Cardiac septum (tissue), 1 donor: ENCODE measurements at regions not wholly inside any gene's neighbourhood (a gene's known extent, or its start where the extent isn't known, plus 50 kb on each side); places are given as distances from the start of the nearest gene placed in this dataset.
"Not testable (repeated sequence)": the region's sequence is repeated elsewhere in the genome, so short reads cannot be mapped to it uniquely, and the experiment has no call there.

Experiments
- DNase-seq: peaks from one replicate; pipeline ENCODE4 v3.0.0-alpha.2; 2020; ENCODE audit warnings: low spot score
- intact Hi-C: fragments of 100-400 bp; cut with DNase I; formaldehyde crosslinking; loops from one replicate; pipeline ENCODE4 v1.14.0; 2022
- donor health status: DM: no; HTN: no; CAD: no.

- intact Hi-C loops, result no loop called here
- DNase-seq, result no peak
Observed at GRCh38 chr3:8424281-8424680, 77.3 kb upstream of the LMCD1 start.

- intact Hi-C loops, result no loop called here
- no peak for DNase-seq
Observed at GRCh38 chr3:8436661-8437287, 64.8 kb upstream of the LMCD1 start.

GRCh38 chr3:8438507-8439079, 63.0 kb upstream of the LMCD1 start:
- DNase-seq, result no peak
- intact Hi-C loops, result no loop called here

- DNase-seq, result not testable (repeated sequence)
- intact Hi-C loops, result loop anchor here (5.0 kb wide), 1 partner anchor 122 kb away; no protein-coding TSS in a partner anchor
Observed at GRCh38 chr3:8440142-8440541, 61.5 kb upstream of the LMCD1 start.

- intact Hi-C loops, result loop anchor here (1.0 to 5.0 kb wide), 4 partner anchors 39 to 180 kb away; no protein-coding TSS in a partner anchor
Observed at GRCh38 chr3:8441969-8442559, 59.6 kb upstream of the LMCD1 start.

GRCh38 chr3:8442993-8443650, 58.5 kb upstream of the LMCD1 start:
- intact Hi-C loops, result loop anchor here (1.0 to 5.0 kb wide), 4 partner anchors 38 to 179 kb away; no protein-coding TSS in a partner anchor
- DNase-seq, result no peak

More at GRCh38 chr3:8441969-8442559, 59.6 kb upstream of the LMCD1 start:
- DNase-seq, result no peak

GRCh38 chr3:8443829-8444791, 57.5 kb upstream of the LMCD1 start:
- DNase-seq, result peak; percentile 84
- intact Hi-C loops, result loop anchor here (1.0 to 5.0 kb wide), 3 partner anchors 37 to 118 kb away; no protein-coding TSS in a partner anchor

GRCh38 chr3:8444883-8445282, 56.7 kb upstream of the LMCD1 start:
- intact Hi-C loops, result loop anchor here (1.0 to 5.0 kb wide), 2 partner anchors 54 to 117 kb away; no protein-coding TSS in a partner anchor
- no peak for DNase-seq

- DNase-seq, result no peak
- intact Hi-C loops, result no loop called here
Observed at GRCh38 chr3:8445861-8446260, 55.8 kb upstream of the LMCD1 start.

- DNase-seq, result no peak
- intact Hi-C loops, result no loop called here
Observed at GRCh38 chr3:8446845-8447244, 54.8 kb upstream of the LMCD1 start.

GRCh38 chr3:8450618-8451017, 51.0 kb upstream of the LMCD1 start:
- DNase-seq, result no peak
- intact Hi-C loops, result no loop called here

GRCh38 chr3:8451696-8452095, 49.9 kb upstream of the LMCD1 start:
- intact Hi-C loops, result no loop called here
- DNase-seq, result no peak
